ENCODE measurements at regions not wholly inside any gene's neighbourhood (a gene's known extent, or its start where the extent isn't known, plus 50 kb on each side); places are given as distances from the start of the nearest gene placed in this dataset.
"Not testable (repeated sequence)": the region's sequence is repeated elsewhere in the genome, so short reads cannot be mapped to it uniquely, and the experiment has no call there.

DNA sequence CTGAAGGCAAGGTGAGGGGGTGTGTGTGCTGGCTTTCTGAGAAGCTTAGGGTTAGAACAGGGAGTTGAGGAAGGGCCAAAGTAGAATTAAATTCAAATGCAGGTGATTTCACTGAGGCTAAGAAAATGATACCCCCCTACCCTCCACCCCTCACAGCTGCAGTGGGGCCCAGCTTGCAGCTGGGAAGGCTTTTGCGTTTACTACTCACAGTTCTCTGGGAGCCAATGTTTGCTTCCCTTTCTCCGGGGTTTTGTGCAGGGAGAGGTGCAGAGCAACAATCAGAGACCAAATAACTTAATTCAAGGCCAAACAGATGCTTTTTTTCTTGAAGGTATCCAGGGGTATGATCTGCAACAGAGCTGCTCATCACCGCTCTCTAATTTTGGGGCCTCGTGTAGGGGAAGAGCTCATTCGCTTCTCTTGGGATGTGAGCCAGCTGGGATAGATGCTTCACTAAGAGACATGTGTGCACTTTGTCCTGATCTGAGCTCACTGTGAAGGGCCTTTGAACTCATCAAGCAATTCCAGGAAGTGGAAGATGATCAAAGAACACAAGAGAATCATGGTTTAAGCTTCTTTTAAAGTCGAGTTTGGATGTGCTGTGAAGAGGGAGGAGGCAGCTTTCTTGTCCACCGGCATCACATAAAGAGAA, 122.7 kb upstream of the C1GALT1C1 start:
- no peak for DNase-seq

DNA sequence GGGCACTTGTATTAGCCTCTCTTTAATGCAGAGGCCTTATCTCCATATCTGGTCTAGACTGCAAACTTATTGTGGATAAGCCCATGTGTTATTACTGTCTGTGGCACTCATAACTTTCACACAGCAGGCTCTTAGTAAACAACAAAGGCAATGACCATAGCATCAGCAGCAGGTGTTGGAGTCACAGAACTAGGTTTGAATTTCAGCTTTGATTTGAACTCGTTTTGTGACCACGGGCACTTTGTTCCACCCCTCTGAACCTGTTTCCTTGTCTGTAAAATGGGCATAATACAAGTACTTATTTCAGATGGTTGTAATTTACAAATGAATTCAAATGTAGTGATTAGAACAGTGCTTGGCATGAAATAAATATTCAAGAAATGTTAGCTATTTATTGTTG, 121.8 kb upstream of the C1GALT1C1 start:
- no peak for DNase-seq

DNA sequence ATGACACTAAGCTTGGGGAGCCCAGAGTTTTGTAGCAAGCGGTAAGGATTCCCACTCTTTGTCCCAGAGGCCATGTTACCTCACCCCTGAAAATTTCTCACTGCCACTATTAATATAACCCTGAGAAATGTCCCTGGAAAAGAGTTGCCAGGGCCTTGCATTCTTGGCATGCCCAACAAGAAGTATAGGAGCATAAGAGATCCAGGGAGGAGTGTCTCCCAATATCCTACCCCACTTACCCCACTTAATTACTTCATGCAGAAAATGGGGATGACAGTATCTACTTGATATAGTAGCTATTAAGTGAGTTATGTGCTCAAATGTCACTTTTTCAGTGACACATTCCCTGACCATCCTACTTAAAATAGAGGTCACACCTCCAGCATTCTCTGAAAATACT, 120.5 kb upstream of the C1GALT1C1 start:
- no peak for DNase-seq

DNA sequence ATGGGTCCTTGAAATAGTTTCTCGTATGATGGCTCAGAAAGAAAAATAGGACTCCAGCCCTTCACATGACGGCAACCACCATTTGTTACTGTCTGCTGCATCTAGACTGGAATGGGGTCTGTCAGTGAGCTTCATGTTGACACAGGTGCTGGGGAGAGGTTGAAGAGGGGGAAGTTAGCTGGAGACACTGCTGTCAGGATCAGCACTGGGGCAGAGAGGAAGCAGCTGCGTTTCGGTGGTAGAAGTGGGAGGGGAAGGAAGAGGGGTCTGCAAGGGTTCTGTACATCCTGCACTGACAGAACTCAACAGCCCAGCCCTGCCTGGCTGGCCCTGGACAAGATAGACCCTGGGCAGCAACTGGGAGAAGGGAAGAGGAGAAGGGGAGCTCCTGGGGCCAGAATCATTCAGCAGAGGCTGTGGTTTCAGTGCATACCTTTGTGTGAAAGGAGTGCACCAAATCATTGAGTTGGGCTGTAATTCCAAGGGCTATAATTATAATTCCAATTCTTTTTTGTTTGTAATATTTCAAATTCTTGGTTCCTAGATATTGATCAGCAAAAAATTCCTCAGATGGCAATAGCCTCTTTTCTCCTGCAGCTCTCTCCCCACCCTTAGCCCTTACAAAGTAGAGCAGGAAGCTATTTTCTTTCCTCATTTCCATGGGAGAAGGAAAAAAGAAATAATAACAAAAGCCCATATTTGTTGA, 119.4 kb upstream of the C1GALT1C1 start:
- no peak for DNase-seq

DNA sequence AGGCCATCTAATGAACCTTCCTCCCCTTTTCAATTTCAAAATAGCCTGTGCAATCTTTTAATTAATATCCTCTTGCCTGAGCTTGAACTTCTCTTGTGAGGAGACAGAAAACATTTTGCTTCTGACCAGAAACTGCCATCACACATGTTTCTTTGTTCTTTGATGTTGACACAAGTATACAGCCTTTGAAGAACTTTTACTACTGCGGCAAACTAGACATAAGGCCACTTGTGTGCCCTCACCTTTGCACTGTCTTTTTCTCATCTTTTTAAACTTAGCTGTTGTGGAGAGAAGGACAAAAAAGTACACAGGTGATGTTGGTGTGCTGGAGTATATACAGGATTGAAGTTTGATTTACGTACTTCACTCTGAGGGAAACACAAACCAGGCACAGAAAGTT, 116.3 kb upstream of the C1GALT1C1 start:
- DNase-seq, result no peak

DNA sequence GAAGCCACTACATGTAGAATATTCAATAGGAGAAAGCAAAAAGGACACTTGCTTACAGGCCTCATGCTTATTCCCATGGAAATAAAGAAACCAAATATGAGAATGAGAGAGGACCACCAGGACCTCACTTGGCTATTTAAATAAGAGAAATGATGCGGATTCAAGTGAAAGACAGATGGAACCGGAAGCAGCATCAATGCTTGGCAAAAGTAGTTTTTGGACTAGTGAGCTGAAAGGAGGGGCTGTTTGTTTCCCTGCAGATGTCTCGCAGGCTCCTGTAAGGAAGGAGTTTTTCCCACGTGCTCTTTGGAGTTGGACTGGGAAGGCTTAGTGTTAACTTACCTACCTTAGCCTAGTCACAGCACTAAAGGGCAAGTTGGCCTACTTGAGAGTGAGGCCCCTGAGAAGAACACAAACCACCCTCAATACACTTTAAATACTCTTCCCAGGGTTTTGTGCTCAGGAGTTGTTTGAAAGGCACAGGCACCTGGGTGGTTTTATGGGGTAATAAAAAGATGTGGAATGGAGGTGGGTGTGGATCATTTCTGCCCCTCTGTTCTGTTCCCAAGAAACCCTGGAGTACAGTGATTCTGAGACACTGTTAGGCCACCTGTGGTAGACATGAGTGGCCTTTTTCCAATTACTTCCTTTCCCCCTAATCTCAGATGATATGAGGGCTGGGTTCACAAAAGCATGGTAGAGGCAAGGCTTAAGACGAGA, 113.3 kb upstream of the C1GALT1C1 start:
- no peak for DNase-seq

DNA sequence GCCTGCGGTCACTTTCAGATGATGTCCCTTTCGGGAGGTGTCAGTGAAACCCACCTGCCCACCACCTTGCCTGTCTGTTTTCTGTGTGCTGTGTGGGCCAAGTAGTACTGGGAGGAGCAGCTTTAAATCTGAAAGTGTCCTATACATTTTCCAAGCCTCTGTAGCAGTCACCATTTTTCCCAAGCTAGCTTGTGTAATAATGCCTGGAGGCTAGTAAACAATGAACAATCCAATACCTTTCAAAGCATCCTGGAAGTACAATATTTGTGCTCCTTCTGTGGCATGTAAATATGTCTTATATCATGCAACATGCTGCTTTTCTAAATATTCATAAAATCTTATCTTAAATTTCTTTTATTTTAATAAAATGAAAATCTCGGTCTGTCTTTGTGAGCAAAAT, 111.6 kb upstream of the C1GALT1C1 start:
- DNase-seq, result no peak

GRCh38 chrX:120740072-120740471, 110.2 kb upstream of the C1GALT1C1 start:
- no peak for DNase-seq

DNA sequence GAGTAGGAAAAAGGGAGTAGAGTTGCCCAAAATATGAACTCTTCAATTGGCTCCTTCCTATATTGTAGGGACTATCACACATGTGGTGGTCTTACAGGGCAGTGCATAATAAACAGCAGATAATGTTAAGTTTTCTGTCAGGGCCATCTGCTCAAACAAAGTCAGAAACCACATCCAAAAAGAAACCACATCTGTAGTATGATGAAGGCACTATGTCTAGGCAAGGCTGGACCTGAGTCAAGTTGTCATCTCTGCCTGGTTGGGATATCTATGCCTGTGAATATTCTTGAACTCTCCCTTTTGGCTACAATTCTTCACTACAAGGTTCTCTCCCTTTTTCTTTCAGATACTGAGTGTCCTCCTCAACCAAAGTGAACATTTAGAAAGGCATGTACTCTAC, 109.4 kb upstream of the C1GALT1C1 start:
- DNase-seq, result no peak

- DNase-seq, result no peak
These were observed 107.1 kb upstream of the C1GALT1C1 start for GRCh38 chrX:120736989-120737388.

DNA sequence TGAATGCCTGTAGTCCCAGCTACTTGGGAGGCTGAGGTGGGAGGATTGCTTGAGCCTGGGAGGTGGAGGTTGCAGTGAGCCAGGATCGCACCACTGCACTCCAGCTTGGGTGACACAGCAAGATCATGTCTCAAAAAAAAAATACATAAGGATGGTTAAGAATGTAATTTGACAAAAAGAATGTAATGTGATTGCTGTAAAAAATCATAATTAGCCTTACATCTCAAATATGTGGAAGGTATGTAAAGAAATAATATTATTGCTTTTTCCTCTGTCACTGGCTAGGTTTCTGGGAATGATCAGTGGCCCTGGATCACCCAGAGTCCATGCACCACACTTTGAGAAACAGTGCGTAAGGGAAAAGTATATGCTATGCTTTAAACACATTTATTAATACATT, 106.1 kb upstream of the C1GALT1C1 start:
- no peak for DNase-seq

- DNase-seq, result no peak
These were observed 103.0 kb upstream of the C1GALT1C1 start for GRCh38 chrX:120732879-120733278.

- DNase-seq, result no peak
These were observed 102.6 kb upstream of the C1GALT1C1 start for GRCh38 chrX:120732461-120732860.

GRCh38 chrX:120731386-120731785, 101.5 kb upstream of the C1GALT1C1 start:
- no peak for DNase-seq

DNA sequence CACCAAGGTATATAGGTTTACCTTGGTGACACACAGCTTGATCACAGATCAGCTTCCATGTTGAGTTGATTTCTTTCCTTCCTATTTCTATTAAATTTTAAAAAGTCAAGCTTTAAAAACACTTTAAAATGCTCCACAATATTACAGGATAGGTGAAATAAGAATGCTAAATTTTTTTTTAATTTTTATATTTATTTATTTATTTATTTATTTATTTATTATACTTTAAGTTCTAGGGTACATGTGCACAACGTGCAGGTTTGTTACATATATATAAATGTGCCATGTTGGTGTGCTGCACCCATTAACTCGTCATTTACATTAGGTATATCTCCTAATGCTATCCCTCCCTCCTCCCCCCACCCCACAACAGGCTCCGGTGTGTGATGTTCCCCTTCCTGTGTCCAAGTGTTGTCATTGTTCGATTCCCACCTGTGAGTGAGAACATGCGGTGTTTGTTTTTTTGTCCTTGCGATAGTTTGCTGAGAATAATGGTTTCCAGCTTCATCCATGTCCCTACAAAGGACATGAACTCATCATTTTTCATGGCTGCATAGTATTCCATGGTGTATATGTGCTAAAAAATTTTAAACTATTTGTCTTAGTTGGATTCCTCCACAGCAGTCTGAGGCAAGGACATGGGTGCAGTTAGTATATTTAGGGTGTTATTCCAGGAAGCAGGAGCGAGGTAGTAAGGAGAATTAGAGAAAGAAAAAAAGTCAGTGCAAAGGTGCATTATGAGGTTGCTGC, 99.8 kb upstream of the C1GALT1C1 start:
- DNase-seq, result not testable (repeated sequence)

DNA sequence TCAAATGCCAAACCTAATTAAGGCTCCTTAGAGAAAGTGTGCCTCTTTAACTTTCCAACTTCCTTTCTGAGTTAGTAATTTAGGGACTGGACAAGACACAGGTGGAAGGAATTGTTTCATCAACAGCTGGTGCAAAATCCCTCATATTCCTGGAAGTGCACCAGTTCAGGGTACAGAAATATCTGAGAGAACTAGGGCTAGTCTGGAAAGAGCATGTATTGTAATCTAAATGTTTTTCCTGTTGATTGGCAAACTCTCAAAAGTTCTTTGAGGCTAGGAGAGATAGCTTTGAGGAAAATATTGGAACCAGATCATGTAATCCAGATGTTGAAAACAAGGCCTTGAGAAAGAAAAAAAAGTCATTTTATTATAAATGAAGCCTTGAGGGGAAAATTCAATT, 98.1 kb upstream of the C1GALT1C1 start:
- DNase-seq, result no peak

GRCh38 chrX:120727452-120727851, 97.6 kb upstream of the C1GALT1C1 start:
- DNase-seq, result no peak

DNA sequence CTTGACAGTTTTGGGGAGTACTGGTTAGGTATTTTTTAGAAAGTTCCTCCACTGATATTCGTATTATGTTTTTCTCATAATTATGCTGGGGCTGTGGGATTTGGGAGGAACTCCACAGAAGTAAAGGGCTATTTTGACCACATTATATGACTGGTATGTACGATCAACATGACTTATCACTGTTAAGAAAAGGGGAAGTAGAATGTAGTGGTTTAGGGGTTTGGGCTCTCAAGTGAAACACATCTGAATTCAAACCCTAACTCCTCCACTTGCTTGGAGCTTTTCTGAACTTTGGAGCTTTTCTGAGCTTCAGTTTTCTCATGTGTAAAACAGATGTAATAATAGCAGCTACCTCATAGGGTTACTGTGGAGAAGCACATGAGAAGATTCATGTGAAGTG, 96.4 kb upstream of the C1GALT1C1 start:
- no peak for DNase-seq

DNA sequence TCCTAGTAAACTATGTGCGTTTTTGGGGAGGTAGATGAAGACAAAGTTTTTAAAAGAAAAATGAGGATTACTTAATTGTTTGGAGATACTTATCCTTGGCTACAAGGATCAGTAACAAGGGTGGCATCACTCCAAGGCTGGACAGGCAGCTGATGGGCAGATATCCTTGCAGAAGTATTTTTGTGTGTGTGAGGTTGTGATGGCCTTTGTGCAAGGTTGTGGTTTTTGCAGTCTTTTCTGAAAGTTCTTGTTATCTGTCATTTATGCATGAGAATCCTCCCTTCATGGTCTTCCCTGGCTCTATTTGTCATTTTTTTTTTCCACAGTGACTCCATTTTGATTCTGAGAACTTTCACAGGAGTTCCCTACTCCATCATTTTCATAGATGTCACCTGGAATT, 96.0 kb upstream of the C1GALT1C1 start:
- DNase-seq, result no peak

GRCh38 chrX:120719622-120720021, 89.8 kb upstream of the C1GALT1C1 start:
- no peak for DNase-seq

DNA sequence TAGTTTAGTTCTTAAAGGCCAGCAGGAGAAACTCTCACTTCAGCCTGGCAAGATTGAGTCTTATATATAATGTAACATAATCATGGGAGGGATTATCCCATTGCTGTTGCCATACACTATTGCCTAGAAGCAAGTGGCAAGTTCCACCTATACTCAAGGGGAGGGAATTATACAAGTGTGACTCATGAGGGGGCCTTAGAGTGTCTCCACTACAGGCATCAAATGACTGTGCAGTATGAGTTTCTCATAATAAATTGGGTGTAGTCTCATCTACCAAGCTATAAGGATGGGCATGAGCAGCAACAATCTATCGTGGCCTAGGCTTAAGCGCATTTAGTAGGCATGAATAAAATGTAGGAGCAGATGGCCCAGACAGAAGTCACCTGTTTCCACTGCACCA, 89.1 kb upstream of the C1GALT1C1 start:
- DNase-seq, result no peak

DNA sequence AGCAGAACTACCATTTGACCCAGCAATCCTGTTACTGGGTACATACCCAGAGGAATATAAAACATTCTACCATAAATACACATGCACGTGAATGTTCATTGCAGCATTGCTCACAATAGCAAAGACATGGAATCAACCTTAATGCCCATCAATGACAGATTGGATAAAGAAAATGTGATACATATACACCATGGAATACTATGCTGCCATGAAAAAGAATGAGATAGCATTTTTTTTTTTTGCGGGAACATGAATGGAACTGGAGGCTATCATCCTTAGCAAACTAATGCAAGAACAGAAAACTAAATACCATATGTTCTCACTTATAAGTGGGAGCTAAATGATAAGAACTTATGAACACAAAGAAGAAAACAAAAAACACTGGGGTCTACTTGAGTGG, 72.5 kb upstream of the C1GALT1C1 start:
- DNase-seq, result not testable (repeated sequence)

DNA sequence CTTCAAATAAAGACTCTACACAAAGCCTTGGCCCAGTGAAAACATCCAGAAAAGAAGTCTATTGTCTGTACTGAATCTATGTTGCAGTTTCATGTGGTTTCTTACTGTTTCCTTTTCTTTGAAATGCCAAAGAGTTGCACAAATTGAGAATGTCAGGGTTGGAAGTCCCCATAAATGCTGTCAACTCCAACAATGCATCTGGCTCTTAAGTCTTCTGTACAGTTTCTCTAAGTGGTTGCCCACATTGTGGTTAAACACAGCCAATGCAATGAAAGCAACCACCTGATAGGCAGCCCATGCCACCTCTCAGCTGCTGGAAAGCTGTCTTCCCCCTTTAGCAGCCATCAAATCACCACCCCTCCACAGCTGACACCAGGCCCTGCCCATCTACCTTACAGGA, 67.2 kb upstream of the C1GALT1C1 start:
- peak; percentile 2 for DNase-seq

DNA sequence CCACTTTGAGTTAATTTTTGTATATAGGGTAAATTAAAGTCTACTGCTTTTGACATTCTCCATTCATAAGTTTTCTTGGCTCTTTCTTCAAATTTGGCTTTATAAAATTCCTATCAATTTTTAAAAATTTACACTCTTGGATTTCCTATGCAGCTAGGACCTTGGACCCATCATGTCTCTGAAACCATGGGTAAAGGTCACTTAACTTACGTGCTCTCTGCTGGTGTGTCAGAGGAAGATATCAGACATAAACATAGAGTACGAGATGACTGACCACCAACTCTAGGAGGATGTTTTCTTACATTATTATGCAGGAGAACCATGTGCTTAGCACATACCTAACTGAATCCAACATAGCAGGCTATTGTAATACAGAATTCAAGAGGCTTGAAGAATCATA, 62.5 kb upstream of the C1GALT1C1 start:
- DNase-seq, result no peak

Measured in stimulated activated naive CD4-positive, alpha-beta T cell treated with Interleukin-2 at 50 U/mL for 16 hours (primary cell).